ENCODE measurements at regions not wholly inside any gene's neighbourhood (a gene's known extent, or its start where the extent isn't known, plus 50 kb on each side); places are given as distances from the start of the nearest gene placed in this dataset.

DNA sequence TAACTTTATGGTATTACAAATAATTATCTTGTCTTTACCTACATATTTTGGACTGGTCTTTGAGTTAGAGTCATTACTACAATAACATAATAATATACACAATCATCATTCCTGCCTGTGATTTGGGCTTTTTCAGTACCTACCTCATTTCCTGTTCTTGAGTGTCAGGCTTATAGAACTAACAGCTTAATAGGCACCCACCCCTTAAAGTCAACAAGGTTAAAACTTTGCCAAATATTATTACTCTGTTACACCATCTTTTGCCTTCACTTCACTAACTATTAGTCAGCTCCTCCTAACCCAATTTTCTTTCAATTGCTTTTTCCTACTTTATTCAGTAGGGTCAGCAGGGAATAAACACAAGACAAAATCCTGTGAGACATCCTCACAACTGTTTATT lies 488.7 kb upstream of the AGTR1 start:
- no peak overlapping the region for H3K4me3 ChIP-seq (ENCODE audit: low read depth, low read length)

DNA sequence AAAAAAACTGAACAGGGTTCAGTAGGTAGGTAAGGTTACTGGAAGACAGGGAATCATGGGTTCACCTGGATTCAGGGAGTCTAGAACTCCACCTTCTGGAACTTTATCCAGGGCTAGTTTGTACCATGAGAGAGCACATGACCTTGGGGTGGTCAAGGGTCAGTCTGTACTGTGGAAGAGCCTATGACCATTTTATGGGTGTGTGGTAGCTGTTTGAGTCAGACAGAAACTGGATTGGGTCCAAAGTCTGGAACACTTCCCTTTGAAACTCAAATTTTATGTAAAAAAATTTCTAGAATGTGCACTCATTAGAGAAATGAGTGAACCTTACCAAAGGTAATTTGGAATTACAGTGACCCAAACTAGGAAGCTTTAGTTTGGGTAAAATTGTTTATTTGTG lies 486.0 kb upstream of the AGTR1 start:
- TF ChIP-seq, protein P1, sequence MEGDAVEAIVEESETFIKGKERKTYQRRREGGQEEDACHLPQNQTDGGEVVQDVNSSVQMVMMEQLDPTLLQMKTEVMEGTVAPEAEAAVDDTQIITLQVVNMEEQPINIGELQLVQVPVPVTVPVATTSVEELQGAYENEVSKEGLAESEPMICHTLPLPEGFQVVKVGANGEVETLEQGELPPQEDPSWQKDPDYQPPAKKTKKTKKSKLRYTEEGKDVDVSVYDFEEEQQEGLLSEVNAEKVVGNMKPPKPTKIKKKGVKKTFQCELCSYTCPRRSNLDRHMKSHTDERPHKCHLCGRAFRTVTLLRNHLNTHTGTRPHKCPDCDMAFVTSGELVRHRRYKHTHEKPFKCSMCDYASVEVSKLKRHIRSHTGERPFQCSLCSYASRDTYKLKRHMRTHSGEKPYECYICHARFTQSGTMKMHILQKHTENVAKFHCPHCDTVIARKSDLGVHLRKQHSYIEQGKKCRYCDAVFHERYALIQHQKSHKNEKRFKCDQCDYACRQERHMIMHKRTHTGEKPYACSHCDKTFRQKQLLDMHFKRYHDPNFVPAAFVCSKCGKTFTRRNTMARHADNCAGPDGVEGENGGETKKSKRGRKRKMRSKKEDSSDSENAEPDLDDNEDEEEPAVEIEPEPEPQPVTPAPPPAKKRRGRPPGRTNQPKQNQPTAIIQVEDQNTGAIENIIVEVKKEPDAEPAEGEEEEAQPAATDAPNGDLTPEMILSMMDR (IDR thresholded peaks at IDR 0.05; ENCODE audit: insufficient read depth, low read depth, low read length, missing control alignments), result no peak
- peak; percentile 31 for DNase-seq (ENCODE audit: low read depth)
- H3K4me3 ChIP-seq (ENCODE audit: low read depth, low read length), result no peak overlapping the region

More for the DNA sequence above, 488.7 kb upstream of the AGTR1 start:
- TF ChIP-seq, protein P1 (IDR thresholded peaks at IDR 0.05; ENCODE audit: insufficient read depth, low read depth, low read length, missing control alignments), result no peak
- DNase-seq (ENCODE audit: low read depth), result no peak

DNA sequence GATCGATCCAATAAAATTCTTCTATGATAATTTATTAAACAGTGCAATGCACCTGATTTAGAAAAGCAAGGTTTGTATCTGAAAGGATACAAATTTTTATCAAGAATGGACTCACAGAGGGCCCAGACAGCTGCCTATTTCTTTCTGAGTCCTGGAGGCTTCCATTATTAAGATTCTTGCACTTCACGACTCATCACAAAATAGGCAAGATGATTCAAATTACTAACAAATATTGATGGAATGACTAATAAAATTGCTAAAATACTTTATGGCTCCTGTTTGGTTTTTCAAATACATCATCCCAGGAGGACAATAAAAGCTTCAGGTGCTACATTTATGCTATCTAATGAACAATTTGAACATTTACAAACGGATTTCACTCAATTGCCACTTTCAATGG lies 483.0 kb upstream of the AGTR1 start:
- no peak overlapping the region for H3K4me3 ChIP-seq (ENCODE audit: low read depth, low read length)
- TF ChIP-seq, protein P1 (IDR thresholded peaks at IDR 0.05; ENCODE audit: insufficient read depth, low read depth, low read length, missing control alignments), result no peak
- no peak for DNase-seq (ENCODE audit: low read depth)

DNA sequence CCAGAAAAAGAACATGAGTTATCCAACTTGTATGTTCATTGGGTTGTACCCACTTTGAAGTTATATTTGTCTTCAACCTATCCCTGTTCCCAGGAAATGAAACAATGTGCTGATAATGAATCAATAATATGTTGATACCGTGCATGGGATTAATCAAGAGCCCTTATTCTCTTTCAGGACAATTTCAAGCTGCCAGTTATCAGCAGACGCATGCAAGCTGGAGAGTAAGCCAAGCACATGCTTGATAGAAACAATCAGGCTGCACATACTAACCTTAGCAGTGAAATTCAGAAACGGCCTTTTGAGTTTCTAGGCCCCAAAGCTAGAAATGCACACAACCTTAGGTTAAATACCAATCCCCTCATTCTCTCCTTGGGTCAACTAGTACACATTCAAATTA lies 480.4 kb upstream of the AGTR1 start:
- TF ChIP-seq, protein P1 (IDR thresholded peaks at IDR 0.05; ENCODE audit: insufficient read depth, low read depth, low read length, missing control alignments), result no peak
- H3K4me3 ChIP-seq (ENCODE audit: low read depth, low read length), result no peak overlapping the region
- DNase-seq (ENCODE audit: low read depth), result no peak

DNA sequence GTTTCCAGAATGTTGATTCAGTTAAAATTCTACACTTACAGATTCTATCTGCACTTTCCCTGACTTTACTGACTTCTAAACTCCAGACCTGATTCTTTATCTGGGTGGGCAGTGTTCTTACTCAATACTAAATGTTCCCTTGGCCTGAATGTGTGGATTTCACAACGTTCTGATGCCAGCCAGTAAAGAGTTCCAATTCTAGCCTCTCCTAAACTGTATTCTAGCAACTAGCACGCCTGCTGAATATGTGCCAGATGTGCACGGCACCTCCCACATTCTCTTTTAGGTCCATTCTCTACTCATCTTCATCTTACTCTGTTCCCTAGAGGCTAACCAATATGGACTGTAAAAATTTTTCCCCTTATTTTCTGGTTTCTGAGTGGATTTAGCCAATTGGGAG lies 479.5 kb upstream of the AGTR1 start:
- no peak overlapping the region for H3K4me3 ChIP-seq (ENCODE audit: low read depth, low read length)
- DNase-seq (ENCODE audit: low read depth), result no peak
- TF ChIP-seq, protein P1 (IDR thresholded peaks at IDR 0.05; ENCODE audit: insufficient read depth, low read depth, low read length, missing control alignments), result no peak

DNA sequence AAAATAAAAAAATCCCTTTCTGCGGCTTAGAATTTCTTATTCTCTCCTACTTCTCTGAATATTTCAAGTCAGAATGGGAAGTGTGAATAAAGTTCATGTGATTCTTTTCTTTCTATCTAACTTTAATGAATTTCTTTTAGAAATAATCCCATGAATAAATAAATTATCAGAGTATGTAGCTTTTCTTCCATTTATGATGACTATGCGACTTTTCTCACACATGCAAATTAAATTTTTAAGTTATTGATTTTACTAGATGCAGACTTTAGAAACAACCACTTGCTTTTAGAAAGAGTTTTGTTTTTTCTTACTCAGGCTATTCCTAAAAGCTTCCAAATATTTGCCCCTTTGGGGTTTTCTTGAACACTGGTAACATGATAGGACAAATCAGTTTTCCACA lies 477.7 kb upstream of the AGTR1 start:
- TF ChIP-seq, protein P1 (IDR thresholded peaks at IDR 0.05; ENCODE audit: insufficient read depth, low read depth, low read length, missing control alignments), result no peak
- no peak overlapping the region for H3K4me3 ChIP-seq (ENCODE audit: low read depth, low read length)
- no peak for DNase-seq (ENCODE audit: low read depth)

DNA sequence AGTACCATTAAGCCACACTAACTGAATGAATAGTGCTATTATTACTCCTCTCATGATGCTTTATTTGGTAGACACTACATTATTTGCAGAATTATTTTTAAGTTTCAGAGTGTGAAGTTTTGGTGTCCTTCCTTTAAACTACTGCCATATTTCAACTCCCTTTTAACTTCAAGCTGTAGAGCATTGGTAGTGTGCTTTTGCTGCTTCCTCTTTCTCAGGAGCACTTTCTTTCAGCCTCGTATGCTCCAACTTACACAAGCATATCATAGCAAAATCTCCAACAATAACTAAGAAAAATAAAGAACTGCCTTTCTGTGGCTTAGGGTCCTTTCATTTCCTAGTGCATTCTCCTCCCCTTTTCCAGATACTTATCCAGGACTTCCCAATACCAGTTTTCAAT lies 476.4 kb upstream of the AGTR1 start:
- DNase-seq (ENCODE audit: low read depth), result no peak
- TF ChIP-seq, protein P1 (IDR thresholded peaks at IDR 0.05; ENCODE audit: insufficient read depth, low read depth, low read length, missing control alignments), result no peak
- no peak overlapping the region for H3K4me3 ChIP-seq (ENCODE audit: low read depth, low read length)

All from GM12865 (cell line).